Kidney (tissue), 13 donors: ENCODE measurements at regions not wholly inside any gene's neighbourhood (a gene's known extent, or its start where the extent isn't known, plus 50 kb on each side); places are given as distances from the start of the nearest gene placed in this dataset.

ENCODE experiments used
- DNase-seq, 5 donors: peaks; one replicate each; pipeline ENCODE4 v3.0.0-alpha.2; 2013 to 2020
- FAIRE-seq: peaks from 2 replicates; lab custom pipeline; 2012; peaks lifted over from hg19 to GRCh38; lab: Jason Lieb, UNC
- H3K27ac ChIP-seq, 2 donors: one replicate each; pipeline ENCODE4 v1.7.0; 2013; ENCODE audit warnings: low read depth in 2 of 2, low read length in 2 of 2, inconsistent platforms in 1 of 2
- H3K27me3 ChIP-seq: one replicate; pipeline ENCODE4 v1.7.1; 2013; ENCODE audit warnings: low read length, inconsistent platforms; ENCODE audit not compliant: control insufficient read depth, insufficient read depth
- H3K36me3 ChIP-seq, 3 donors: one replicate each; pipeline versions ENCODE4 v1.7.0 to v1.7.1; 2013; ENCODE audit warnings: low read length in 3 of 3, control low read depth in 1 of 3, inconsistent platforms in 1 of 3; ENCODE audit not compliant: insufficient read depth in 3 of 3, control insufficient read depth in 2 of 3
- H3K4me1 ChIP-seq, 3 donors: one replicate each; pipeline versions ENCODE4 v1.7.0 to v1.7.1; 2013; ENCODE audit warnings: low read length in 3 of 3, inconsistent platforms in 1 of 3, low read depth in 1 of 3; ENCODE audit not compliant: control insufficient read depth in 2 of 3, insufficient read depth in 2 of 3
- H3K4me3 ChIP-seq, 3 donors: one replicate each; pipeline versions ENCODE4 v1.7.0 to v1.8.1; 2013; ENCODE audit warnings: low read length in 3 of 3, control low read depth in 1 of 3, inconsistent platforms in 1 of 3
- H3K9ac ChIP-seq, 3 donors: one replicate each; pipeline versions ENCODE4 v1.7.0 to v1.7.1; 2013; ENCODE audit warnings: low read length in 3 of 3, control low read depth in 1 of 3, inconsistent platforms in 1 of 3
- H3K9me3 ChIP-seq, 3 donors: one replicate each; pipeline versions ENCODE4 v1.7.0 to v1.7.1; 2013; ENCODE audit warnings: low read length in 3 of 3, control low read depth in 1 of 3, inconsistent platforms in 1 of 3; ENCODE audit not compliant: control insufficient read depth in 2 of 3, insufficient read depth in 1 of 3
- intact Hi-C: fragments of 100-400 bp; cut with DNase I; formaldehyde crosslinking; loops from one replicate; pipeline ENCODE4 v1.11.1; 2022
- TF ChIP-seq, protein P1 (sequence below): IDR thresholded peaks from 3 replicates; pipeline ENCODE4 v1.5.1; 2012; ENCODE audit warnings: mild to moderate bottlenecking, moderate library complexity, borderline replicate concordance; ENCODE audit not compliant: insufficient read depth; ENCODE audit errors: extremely low read depth
- donor health status: control.
- donor health status: control.
- donor health status: control.
- donor health status: control.
- donor health status: control.
- donor health status: DM: yes; HTN: yes; CAD: no.
- donor health status: Normal renal cell carcinoma (clear cell type).

DNA sequence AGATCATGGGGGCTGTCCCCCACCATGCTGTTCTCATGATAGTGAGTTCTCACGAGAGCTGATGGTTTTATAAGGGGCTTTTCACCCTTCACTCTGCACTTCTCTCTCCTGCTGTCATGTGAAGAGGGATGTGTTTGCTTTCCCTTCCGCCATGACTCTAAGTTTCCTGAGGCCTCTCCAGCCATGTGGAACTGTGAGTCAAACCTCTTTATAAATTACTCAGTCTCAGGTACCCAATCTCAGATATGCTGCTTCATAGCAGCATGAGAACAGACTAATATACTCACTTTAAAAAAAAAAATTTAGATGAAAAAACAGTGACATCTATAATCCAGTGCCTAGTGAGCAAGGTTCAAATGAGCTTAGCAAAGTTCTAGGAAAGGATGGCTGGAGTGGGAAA lies 135.1 kb upstream of the RAB4A start:
- H3K9me3 ChIP-seq = no peaks in the 10 kb centered on the region
- H3K4me3 ChIP-seq = no peak overlapping the region
- TF ChIP-seq, protein P1, sequence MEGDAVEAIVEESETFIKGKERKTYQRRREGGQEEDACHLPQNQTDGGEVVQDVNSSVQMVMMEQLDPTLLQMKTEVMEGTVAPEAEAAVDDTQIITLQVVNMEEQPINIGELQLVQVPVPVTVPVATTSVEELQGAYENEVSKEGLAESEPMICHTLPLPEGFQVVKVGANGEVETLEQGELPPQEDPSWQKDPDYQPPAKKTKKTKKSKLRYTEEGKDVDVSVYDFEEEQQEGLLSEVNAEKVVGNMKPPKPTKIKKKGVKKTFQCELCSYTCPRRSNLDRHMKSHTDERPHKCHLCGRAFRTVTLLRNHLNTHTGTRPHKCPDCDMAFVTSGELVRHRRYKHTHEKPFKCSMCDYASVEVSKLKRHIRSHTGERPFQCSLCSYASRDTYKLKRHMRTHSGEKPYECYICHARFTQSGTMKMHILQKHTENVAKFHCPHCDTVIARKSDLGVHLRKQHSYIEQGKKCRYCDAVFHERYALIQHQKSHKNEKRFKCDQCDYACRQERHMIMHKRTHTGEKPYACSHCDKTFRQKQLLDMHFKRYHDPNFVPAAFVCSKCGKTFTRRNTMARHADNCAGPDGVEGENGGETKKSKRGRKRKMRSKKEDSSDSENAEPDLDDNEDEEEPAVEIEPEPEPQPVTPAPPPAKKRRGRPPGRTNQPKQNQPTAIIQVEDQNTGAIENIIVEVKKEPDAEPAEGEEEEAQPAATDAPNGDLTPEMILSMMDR = no peak
- intact Hi-C loops = no loop called here
- FAIRE-seq = no peak
- H3K9ac ChIP-seq = no peak overlapping the region
- DNase-seq = no peak
- no peak overlapping the region for H3K27ac ChIP-seq
- H3K36me3 ChIP-seq = no peaks in the 10 kb centered on the region
- H3K27me3 ChIP-seq = no peaks in the 10 kb centered on the region
- no peaks in the 10 kb centered on the region for H3K4me1 ChIP-seq

DNA sequence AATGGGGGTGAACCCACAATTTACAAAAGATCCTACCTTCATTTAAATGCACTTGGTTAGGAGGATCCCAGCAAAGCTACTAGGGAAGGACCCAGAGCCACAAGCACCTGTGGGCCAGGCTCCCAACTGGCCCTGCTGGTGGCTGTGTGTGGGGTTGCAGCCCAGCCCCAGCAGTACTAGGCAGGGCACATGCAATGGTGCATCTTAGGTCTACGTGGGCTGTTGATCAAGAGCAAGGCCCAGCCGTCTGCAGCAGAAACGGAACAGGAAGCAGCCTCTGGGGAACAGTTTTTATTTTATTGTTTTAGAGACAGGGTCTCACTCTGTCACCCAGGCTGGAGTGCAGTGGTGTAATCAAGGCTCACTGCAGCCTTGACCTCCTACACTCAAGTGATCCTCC lies 134.1 kb upstream of the RAB4A start:
- no peak for FAIRE-seq
- intact Hi-C loops = no loop called here
- Histone ChIP-seq H3K4me3 (no peak overlapping the region), H3K9ac (no peak overlapping the region), H3K4me1 (no peaks in the 10 kb centered on the region), H3K27ac (no peak overlapping the region), H3K9me3 (no peaks in the 10 kb centered on the region), H3K27me3 (no peaks in the 10 kb centered on the region), H3K36me3 (no peaks in the 10 kb centered on the region)
- TF ChIP-seq, protein P1 = no peak
- DNase-seq = no peak

DNA sequence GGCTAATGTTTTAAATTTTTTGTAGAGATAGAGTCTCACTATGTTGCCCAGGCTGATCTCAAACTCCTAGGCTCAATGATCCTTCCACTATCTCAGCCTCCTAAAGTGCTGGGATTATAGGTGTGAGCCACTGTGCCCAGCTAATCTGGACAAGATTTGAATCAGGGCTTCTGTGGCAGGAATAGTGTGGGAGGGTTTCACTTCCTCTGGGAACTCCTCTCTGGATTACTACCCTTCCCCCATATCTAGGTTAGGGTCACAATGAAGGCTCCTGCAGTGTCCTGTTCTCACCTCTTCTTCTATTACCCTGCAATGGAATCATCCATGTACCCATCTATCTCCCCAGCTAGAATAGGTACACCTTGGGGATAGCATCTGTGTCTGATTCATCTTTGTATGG lies 133.6 kb upstream of the RAB4A start:
- Histone ChIP-seq H3K27me3 (no peaks in the 10 kb centered on the region), H3K4me3 (no peak overlapping the region), H3K36me3 (no peaks in the 10 kb centered on the region), H3K4me1 (no peaks in the 10 kb centered on the region), H3K9me3 (no peaks in the 10 kb centered on the region), H3K9ac (no peak overlapping the region), H3K27ac (no peak overlapping the region)
- DNase-seq (no peak), FAIRE-seq (no peak)
- TF ChIP-seq, protein P1 = no peak
- intact Hi-C loops = no loop called here

DNA sequence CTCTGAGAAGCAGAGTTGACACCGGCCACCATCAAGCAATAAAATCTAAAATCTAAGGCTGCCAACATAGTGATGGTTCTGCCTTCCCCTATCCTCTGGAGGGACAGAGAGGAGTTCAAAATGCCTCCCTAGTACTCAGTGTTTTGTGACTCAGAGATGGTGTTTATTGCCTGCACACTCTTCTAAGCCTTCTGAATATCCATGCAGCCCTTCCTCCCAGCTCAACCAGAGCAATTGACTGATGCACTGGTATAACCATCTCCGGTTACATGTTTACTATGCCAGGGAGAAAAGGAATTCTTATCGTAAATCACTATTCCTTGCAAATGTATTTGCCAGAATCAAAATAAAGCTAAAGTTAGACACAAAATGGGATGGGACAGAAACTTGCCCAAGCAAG lies 132.9 kb upstream of the RAB4A start:
- Histone ChIP-seq H3K4me1 (no peaks in the 10 kb centered on the region), H3K4me3 (no peak overlapping the region), H3K9ac (no peak overlapping the region), H3K27me3 (no peaks in the 10 kb centered on the region), H3K9me3 (no peaks in the 10 kb centered on the region), H3K27ac (no peak overlapping the region), H3K36me3 (no peaks in the 10 kb centered on the region)
- TF ChIP-seq, protein P1 = no peak
- intact Hi-C loops = no loop called here
- FAIRE-seq (no peak), DNase-seq (peak in 1 of 5 donors; percentile 44)
